ENCODE measurements at regions not wholly inside any gene's neighbourhood (a gene's known extent, or its start where the extent isn't known, plus 50 kb on each side); places are given as distances from the start of the nearest gene placed in this dataset.

DNA sequence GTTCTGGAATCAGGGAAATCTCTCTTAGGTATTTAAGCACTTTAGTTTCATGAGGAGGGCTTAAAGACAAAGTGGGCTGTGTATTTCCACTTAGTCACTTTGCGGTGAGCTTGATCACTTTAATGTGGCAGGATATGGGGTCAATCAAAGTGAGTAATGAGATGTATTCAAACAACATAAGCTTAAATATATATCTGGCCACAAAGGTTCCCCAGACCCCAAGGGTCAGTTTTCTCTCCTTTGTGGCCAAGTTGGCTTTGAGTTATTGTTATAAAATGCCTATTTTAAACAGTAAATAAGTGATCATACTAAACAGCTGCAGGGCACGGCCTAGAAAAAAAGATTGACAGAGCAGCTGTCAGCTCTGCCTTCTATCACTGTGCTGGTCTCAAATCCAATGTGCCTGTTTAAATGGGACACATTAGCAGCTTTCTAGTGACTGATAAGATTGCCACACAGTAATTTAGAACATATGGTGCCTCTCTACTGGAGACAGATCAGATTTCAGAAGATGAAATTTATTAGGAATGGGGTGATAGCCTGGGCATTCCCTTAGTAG lies 363.9 kb downstream of the AGTPBP1 start:
- TF ChIP-seq, protein P1, sequence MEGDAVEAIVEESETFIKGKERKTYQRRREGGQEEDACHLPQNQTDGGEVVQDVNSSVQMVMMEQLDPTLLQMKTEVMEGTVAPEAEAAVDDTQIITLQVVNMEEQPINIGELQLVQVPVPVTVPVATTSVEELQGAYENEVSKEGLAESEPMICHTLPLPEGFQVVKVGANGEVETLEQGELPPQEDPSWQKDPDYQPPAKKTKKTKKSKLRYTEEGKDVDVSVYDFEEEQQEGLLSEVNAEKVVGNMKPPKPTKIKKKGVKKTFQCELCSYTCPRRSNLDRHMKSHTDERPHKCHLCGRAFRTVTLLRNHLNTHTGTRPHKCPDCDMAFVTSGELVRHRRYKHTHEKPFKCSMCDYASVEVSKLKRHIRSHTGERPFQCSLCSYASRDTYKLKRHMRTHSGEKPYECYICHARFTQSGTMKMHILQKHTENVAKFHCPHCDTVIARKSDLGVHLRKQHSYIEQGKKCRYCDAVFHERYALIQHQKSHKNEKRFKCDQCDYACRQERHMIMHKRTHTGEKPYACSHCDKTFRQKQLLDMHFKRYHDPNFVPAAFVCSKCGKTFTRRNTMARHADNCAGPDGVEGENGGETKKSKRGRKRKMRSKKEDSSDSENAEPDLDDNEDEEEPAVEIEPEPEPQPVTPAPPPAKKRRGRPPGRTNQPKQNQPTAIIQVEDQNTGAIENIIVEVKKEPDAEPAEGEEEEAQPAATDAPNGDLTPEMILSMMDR (IDR thresholded peaks at IDR 0.05): no peak
- TF ChIP-seq EZH2 (IDR thresholded peaks at IDR 0.05; ENCODE audit: borderline replicate concordance, insufficient read depth, low read depth, low read length, poor library complexity, severe bottlenecking): no peak

Data from B cell (primary cell).